CD4-positive, alpha-beta T cell treated with Interleukin-12 subunit alpha and Interleukin-12 subunit beta, for 1 hour (primary cell): ENCODE measurements at regions not wholly inside any gene's neighbourhood (a gene's known extent, or its start where the extent isn't known, plus 50 kb on each side); places are given as distances from the start of the nearest gene placed in this dataset.

ENCODE experiments used
- DNase-seq: peaks from one replicate; pipeline ENCODE4 v3.0.0-alpha.2; 2020

- no peak for DNase-seq
These were observed 345.4 kb upstream of the EEF2KMT start for GRCh38 chr16:5442986-5443385.

GRCh38 chr16:5442054-5442453, 344.5 kb upstream of the EEF2KMT start:
- no peak for DNase-seq

DNA sequence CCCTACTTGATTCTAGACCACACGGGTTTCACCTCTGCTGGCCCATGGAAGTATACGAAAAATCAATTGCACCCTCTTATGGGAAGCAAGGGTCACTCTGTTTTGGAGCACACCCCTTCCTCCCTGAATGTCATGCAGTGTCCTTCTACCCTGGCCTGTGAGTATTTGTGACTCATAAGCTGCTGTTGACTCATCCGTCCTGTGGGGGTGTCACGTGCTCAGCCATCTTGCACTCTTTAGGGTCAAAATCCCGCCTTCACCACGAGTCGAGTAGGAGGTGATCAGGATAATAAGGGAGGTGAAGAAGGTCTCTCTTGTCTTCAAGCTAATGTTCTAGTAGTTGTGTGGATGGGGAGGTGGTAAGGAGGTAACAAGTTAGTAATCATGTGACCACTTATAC, 341.0 kb upstream of the EEF2KMT start:
- DNase-seq, result no peak

- DNase-seq, result no peak
These were observed 336.0 kb upstream of the EEF2KMT start for GRCh38 chr16:5433587-5433986.

- no peak for DNase-seq
These were observed 334.6 kb upstream of the EEF2KMT start for GRCh38 chr16:5432166-5432565.

DNA sequence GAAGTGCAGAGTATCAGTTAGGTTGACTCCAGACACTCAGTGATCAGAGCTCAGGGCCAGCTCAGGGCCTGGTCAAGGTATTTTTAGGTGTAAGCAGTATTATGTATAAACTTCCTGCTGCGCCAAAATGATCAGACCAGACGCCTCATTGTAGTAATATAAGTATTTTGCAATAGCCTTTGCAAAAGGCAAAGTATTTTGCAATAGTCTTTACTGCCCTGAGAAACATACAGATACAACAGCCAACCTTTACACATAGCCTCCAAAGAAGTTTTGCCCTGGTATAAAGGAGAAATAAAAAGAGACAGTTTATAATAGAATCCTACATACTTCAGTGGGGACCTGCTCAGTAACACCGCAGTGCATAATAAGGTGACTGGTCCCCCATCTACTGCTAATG, 333.0 kb upstream of the EEF2KMT start:
- no peak for DNase-seq

DNA sequence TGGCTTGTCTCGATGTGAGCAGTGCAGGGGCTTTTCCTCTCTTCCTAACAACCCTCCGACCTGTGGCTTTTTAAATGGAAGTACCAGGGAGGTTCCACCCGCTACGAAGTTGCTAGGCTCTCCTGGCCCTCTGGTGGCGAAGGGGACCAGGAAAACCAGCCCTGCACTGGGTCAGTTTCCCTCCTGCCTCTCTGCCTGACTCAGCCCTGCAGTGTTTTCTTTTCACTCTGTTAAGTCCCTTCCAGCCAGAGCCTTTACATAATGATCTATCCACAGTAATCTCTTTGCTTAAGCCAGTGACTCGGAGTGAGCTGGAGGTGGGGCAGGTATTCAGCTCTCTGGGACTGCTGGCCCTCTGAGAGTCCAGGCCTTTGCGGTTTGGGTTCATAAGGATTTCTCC, 331.3 kb upstream of the EEF2KMT start:
- no peak for DNase-seq

GRCh38 chr16:5427571-5427970, 330.0 kb upstream of the EEF2KMT start:
- DNase-seq, result no peak

GRCh38 chr16:5422643-5423496, 325.3 kb upstream of the EEF2KMT start:
- no peak for DNase-seq

GRCh38 chr16:5422047-5422446, 324.5 kb upstream of the EEF2KMT start:
- no peak for DNase-seq

DNA sequence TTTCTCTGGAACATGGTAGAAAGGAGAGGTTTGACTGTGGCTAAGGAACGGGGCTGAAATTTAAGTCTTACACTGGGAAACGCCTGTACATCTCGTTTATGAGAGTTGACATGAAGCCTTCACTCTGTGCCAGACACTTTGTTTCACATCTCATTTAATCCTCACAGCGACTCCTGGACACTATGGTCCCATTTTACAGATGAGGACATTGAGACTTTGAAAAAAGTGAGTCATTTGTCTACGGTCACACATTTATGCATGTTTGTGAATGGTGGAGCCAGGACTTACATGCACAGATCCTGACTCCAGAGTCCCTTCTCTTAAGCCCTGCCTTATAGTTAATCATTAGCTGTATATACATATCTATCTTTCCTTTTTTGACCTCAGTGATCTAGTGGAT, 318.4 kb upstream of the EEF2KMT start:
- no peak for DNase-seq

DNA sequence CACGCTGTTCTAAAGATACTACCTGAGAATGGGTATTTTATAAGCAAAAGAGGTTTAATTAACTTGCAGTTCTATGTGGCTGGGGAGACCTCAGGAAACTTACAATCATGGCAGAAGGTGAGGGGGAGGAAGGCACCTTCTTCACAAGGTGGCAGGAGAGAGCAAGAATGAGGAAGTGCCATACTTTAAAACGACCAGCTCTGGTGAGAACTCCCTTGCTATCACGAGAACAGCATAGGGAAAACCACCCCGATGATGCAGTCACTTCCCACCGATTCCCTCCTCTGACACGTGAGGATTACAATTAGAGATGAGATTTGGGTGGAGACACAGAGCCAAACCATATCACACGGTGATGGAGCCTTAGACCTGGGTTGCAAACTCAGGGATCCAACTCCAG, 317.5 kb upstream of the EEF2KMT start:
- no peak for DNase-seq

DNA sequence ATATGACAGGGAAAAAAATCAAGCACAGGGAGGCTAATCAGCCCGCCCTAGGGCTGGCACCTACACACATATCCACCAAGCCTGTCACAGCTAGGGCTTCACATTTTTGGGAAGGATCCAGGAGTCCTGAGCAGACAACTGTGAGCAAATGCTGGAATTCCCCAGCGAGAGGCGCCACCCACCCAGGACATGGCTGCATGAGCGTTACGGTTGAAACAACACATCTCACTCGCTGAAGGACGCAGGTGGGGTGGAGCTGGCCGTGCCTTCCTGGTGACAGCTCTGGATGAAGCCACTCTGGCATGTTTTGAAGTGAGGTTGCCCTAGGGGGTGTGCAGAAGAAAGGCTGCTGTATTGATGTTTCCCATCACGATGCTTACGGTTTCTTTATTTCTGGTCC, 315.1 kb upstream of the EEF2KMT start:
- DNase-seq, result no peak

- no peak for DNase-seq
These were observed 300.6 kb upstream of the EEF2KMT start for GRCh38 chr16:5398203-5398602.

- no peak for DNase-seq
These were observed 299.3 kb upstream of the EEF2KMT start for GRCh38 chr16:5396880-5397279.

DNA sequence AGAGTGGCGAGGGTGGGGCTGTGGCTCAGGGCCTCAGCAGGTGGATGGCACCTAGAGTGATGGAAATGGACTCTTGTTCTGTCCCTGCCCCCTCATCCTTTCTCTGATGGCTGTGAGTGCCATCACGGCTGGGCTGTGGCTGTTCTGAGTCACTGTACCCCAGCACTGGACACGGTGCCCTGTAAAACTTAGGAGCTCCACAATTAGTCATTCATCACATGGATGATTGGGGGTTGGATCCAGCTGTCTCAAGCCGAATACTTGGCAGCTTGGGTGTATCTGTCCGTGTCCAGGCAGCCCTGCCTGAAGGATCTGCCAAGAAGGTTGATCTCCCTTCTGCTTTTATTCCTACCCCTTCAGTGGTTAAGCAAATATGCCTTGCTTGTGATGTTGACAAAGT, 295.5 kb upstream of the EEF2KMT start:
- no peak for DNase-seq

- DNase-seq, result no peak
These were observed 289.4 kb upstream of the EEF2KMT start for GRCh38 chr16:5386989-5387388.

GRCh38 chr16:5385811-5386210, 288.2 kb upstream of the EEF2KMT start:
- no peak for DNase-seq

GRCh38 chr16:5385115-5385514, 287.5 kb upstream of the EEF2KMT start:
- no peak for DNase-seq

DNA sequence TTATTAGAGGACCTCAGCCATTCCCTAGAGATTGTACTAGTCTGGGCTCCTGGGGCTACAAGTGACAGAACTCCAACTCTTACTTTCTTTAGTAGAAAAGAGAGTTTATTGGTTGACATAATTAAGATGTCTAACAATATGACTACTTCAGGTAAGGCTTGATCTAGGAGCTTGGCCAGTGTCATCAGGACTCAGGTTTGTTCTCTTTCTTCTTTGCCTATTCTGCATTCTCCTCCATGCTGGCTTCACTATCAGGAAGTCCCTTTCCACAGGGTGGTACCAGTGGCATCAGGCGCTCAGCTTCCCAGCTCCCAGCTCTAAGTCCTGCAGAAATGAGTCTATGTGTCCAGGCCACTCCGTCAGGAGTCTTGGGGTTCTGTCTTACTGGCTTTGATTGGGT, 286.1 kb upstream of the EEF2KMT start:
- no peak for DNase-seq

GRCh38 chr16:5382484-5382883, 284.9 kb upstream of the EEF2KMT start:
- no peak for DNase-seq

- no peak for DNase-seq
These were observed 283.9 kb upstream of the EEF2KMT start for GRCh38 chr16:5381481-5381880.

- no peak for DNase-seq
These were observed 282.4 kb upstream of the EEF2KMT start for GRCh38 chr16:5379954-5380353.

- DNase-seq, result no peak
These were observed 280.9 kb upstream of the EEF2KMT start for GRCh38 chr16:5378531-5378930.

- DNase-seq, result no peak
These were observed 279.8 kb upstream of the EEF2KMT start for GRCh38 chr16:5377280-5377898.
